Fibroblast of lung (primary cell): ENCODE measurements at regions not wholly inside any gene's neighbourhood (a gene's known extent, or its start where the extent isn't known, plus 50 kb on each side); places are given as distances from the start of the nearest gene placed in this dataset.

Experiments
- EZH2 ChIP-seq: IDR thresholded peaks from 2 replicates; pipeline ENCODE4 v1.5.1; 2012; ENCODE audit warnings: low read length, control low read depth, mild to moderate bottlenecking; ENCODE audit errors: missing control alignments
- TF ChIP-seq, protein P1 (sequence below), 2 donors: IDR thresholded peaks in 1 of 2; conservative IDR thresholded peaks in 1 of 2; 1 replicate in 1 of 2; 2 replicates in 1 of 2; pipeline ENCODE4 v1.5.1; 2011 to 2012; ENCODE audit warnings: low read length in 2 of 2, control low read depth in 1 of 2, inconsistent platforms in 1 of 2, low read depth in 1 of 2, mild to moderate bottlenecking in 1 of 2

DNA sequence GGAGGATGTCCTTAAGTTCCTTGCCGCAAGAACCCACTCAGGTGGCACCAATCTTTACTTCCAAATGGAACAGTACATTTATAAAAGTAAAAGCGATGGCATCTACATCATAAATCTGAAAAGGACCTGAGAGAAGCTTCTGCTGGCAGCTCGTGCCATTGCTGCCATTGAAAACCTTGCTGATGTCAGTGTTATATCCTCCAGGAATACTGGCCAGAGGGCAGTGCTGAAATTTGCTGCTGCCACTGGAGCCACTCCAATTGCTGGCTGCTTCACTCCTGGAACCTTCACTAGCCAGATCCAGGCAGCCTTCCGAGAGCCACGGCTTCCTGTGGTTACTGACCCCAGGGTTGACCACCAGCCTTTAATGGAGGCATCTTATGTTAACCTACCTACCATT is 191.7 kb downstream of the TRIM27 start:
- TF ChIP-seq, protein P1, sequence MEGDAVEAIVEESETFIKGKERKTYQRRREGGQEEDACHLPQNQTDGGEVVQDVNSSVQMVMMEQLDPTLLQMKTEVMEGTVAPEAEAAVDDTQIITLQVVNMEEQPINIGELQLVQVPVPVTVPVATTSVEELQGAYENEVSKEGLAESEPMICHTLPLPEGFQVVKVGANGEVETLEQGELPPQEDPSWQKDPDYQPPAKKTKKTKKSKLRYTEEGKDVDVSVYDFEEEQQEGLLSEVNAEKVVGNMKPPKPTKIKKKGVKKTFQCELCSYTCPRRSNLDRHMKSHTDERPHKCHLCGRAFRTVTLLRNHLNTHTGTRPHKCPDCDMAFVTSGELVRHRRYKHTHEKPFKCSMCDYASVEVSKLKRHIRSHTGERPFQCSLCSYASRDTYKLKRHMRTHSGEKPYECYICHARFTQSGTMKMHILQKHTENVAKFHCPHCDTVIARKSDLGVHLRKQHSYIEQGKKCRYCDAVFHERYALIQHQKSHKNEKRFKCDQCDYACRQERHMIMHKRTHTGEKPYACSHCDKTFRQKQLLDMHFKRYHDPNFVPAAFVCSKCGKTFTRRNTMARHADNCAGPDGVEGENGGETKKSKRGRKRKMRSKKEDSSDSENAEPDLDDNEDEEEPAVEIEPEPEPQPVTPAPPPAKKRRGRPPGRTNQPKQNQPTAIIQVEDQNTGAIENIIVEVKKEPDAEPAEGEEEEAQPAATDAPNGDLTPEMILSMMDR (conservative IDR thresholded peaks at IDR 0.05 in 1 of 2, IDR thresholded peaks at IDR 0.05 in 1 of 2; ENCODE audit: low read depth in 1 of 2, low read length in 2 of 2) = no peak
- no peak for TF ChIP-seq EZH2
